VCaP (cell line): ENCODE measurements at regions not wholly inside any gene's neighbourhood (a gene's known extent, or its start where the extent isn't known, plus 50 kb on each side); places are given as distances from the start of the nearest gene placed in this dataset.

Source experiments
- H3K27ac ChIP-seq: fragments of 450-650 bp; 2 replicates; pipeline ENCODE4 v1.5.1; 2017
- TF ChIP-seq, protein P1 (sequence below): fragments of 450-650 bp; conservative IDR thresholded peaks from 2 replicates; pipeline ENCODE4 v1.5.1; 2017; ENCODE audit warnings: mild to moderate bottlenecking, moderate library complexity

DNA sequence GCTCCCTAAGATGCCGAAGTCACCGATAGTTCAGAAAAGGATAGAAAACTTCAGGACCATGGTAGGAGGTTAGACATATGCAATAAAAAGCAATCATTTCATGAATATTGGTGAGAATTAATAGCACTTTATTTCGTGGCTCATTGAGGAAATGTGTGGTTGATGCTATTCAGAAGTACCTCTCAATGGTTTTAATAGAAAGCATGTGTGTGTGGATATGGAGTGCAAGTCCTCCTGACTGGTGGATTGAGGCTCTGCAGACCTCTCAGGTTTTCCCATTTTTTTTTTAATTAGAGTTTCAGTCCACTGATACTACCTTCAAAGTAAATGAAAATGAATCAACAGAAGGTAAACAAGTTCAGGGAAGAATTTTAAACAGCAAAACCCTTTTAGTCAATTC lies 384.3 kb upstream of the RARB start:
- TF ChIP-seq, protein P1, sequence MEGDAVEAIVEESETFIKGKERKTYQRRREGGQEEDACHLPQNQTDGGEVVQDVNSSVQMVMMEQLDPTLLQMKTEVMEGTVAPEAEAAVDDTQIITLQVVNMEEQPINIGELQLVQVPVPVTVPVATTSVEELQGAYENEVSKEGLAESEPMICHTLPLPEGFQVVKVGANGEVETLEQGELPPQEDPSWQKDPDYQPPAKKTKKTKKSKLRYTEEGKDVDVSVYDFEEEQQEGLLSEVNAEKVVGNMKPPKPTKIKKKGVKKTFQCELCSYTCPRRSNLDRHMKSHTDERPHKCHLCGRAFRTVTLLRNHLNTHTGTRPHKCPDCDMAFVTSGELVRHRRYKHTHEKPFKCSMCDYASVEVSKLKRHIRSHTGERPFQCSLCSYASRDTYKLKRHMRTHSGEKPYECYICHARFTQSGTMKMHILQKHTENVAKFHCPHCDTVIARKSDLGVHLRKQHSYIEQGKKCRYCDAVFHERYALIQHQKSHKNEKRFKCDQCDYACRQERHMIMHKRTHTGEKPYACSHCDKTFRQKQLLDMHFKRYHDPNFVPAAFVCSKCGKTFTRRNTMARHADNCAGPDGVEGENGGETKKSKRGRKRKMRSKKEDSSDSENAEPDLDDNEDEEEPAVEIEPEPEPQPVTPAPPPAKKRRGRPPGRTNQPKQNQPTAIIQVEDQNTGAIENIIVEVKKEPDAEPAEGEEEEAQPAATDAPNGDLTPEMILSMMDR, result no peak
- no peak overlapping the region for H3K27ac ChIP-seq

DNA sequence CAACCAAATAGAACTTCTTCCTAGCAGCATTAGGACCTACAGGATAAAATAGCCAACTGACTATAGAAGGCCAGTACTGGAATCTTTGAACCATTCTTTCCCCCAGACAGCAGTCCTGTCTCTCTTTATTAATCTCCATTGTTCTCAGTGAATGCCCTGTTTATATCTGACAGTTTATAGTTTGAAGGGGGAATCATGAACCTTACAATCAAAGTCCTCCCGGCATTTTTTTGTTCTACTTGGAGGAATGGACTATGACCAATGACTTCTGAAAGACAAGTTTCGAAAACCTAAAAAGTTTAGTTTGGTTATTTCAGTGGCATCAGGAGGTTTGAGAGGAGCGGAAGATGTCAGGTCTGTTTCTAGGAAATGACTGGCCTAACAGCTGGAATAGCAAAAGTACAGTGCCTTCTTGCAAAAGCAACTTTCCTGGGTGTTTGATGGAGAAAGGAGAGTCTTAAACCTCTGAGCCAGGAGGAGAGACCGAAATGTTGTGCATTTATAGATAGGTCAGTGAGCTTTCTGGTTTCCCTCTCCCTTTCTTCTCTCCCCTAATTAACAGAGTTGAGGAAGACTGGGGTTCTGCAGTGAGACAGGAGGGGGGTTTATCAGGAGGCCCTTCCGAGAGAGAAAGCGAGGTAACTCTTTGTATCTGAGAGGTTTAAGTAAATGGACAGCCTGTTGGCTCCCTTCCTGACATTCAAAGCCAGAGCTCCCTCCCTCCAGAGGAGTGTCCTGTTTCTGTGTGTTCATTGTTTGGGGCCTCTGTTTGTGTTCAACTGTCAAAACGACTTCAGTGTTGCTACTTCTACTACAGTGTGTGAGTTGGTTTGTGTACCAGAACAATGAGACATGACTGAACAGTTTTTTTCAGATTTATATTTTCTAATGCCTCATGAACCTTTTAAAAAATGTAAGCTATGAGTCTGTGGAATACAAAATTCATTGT lies 383.0 kb upstream of the RARB start:
- H3K27ac ChIP-seq, result peak overlapping the region; percentile 20

DNA sequence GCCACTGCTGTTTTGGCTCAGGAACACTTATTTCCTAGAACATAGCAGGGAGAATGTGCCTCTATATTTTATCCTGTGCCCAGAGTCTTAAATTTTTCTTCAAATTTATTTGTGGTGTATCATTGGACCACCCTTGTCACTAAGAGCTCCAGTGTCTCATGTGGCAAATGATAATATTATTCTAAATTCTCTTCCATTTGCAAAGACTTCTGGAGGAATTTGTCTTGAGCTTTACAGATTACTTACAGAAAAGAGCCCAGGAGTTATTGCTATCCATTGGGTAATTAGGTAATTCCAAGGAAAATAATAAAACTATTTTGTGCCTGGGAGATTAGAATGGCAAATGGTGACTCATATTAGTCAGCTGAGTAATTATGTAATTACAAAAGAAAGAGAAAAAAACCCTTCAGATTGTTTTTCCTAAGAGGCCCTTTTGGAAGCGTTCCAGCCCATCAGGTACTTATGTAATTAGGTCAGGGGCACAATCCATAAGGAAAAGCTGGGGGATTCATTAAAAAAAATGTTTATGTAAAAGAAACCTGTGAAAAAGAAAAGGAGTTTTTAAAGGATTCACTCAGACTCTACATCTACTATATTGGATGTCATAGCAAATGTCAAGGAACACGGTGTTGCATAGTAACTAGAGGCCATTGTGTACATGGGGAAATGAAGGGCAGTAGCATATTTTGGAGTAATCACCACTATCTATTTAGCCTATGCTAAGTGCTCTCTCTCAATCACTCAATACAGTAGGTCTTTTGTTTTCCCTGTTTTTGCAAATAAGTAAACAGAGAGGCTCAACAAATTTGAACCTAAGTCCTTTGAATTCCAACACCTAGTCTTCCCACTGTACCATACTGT lies 380.9 kb upstream of the RARB start:
- H3K27ac ChIP-seq, result no peak overlapping the region
- TF ChIP-seq, protein P1, result no peak

More for the DNA sequence above, 383.0 kb upstream of the RARB start:
- TF ChIP-seq, protein P1, result no peak

DNA sequence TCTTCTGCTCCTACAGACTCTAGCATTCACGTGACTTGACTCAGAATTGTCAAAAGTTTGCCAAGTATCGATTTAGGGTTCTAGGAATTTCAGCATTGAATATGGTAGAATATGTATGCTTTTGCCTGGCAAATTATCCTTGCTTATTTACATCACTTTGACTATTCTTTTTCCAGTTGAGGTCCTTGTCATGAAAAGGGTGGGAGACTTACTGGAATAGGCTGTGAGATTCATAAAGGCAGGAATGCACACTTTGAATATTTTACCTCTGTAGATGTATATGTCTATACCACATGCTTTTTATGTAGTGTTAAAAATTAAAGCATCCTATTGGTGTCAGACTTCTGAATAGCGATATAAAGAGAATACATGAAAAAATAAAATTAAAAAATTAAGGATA lies 378.8 kb upstream of the RARB start:
- no peak overlapping the region for H3K27ac ChIP-seq
- TF ChIP-seq, protein P1, result no peak

DNA sequence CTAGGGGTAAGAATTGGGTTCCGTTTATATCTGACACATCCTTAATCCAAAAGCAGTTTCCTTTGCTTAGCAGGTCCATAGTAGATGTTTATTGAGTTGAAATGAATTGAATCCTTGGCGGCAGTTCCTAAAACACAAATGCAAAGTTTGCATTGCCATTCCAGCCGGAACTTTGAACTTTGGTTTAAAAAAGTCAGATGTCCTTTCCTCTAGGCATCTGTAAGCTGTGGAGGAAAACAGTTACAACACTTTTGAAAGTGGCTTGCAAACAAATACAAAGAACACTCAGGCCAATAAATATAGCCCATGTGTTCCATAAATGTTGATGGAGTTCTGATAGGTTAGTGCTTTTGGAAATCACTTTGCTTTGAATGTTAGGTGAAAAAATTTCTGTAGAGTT lies 374.7 kb upstream of the RARB start:
- no peak overlapping the region for H3K27ac ChIP-seq
- TF ChIP-seq, protein P1, result no peak

DNA sequence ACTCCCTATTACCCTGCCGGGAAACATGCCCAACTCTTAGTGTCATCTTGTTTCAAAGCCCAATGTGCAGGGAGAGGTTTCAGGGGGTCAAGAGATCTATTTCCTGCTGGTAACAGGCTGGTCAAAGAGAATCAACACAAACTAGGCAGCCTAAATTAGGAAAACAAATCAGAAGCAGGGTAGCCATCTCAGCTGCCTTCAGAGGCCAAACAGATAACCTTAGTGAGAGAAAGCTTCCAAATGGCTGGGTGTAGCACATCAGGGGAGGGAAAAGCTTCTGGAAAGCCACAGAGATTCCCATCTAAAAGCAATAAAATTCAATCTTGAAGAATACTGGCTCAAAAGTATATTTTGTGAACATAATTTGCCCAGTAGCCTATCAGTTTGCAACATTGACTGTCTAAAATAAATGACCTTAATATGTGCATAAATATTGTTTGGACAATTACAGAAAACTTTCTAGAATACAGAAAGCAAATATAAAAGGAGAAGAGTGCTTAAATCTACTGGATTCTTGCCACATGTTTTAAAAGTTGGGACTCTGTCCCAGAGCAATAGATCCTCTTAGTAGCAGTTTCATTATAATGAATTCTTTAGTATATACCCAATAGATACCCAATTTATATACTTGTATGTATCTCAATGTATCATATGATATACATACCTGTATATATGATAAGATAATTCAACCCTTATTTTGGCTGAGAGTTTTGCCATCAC lies 371.9 kb upstream of the RARB start:
- TF ChIP-seq, protein P1, result no peak
- H3K27ac ChIP-seq, result peak overlapping the region; percentile 17
